GM12892 (cell line): ENCODE measurements at regions not wholly inside any gene's neighbourhood (a gene's known extent, or its start where the extent isn't known, plus 50 kb on each side); places are given as distances from the start of the nearest gene placed in this dataset.

ENCODE experiments used
- POLR2A ChIP-seq: IDR thresholded peaks from 2 replicates; pipeline ENCODE4 v1.6.1; 2011; ENCODE audit warnings: low read depth, low read length, control low read depth
- POLR2AphosphoS5 ChIP-seq: IDR thresholded peaks from 2 replicates; pipeline ENCODE4 v1.6.1; 2011; ENCODE audit warnings: low read depth, low read length, control low read depth
- TAF1 ChIP-seq: IDR thresholded peaks from 2 replicates; pipeline ENCODE4 v1.6.1; 2011; ENCODE audit warnings: low read depth, mild to moderate bottlenecking, control low read depth, low read length, borderline replicate concordance

GRCh38 chr6:130677766-130678165 lies 149.4 kb upstream of the SMLR1 start:
- TF ChIP-seq POLR2A (no peak), TAF1 (no peak), POLR2AphosphoS5 (no peak)
